OCI-LY7 (cell line): ENCODE measurements at regions not wholly inside any gene's neighbourhood (a gene's known extent, or its start where the extent isn't known, plus 50 kb on each side); places are given as distances from the start of the nearest gene placed in this dataset.

Source experiments
- EZH2phosphoT487 ChIP-seq: fragments of 200-600 bp; sonication (generic); IDR thresholded peaks from 2 replicates; pipeline ENCODE4 v1.6.1; 2018; ENCODE audit warnings: low read depth, borderline replicate concordance, mild to moderate bottlenecking, mixed run types, antibody characterized with exemption, low read length, moderate library complexity, mixed read lengths
- TF ChIP-seq, protein P1 (sequence below): fragments of 200-600 bp; sonication (generic); conservative IDR thresholded peaks from 2 replicates; pipeline ENCODE4 v1.5.1; 2014; ENCODE audit warnings: mild to moderate bottlenecking, antibody characterized with exemption, low read length, moderate library complexity, mixed read lengths

DNA sequence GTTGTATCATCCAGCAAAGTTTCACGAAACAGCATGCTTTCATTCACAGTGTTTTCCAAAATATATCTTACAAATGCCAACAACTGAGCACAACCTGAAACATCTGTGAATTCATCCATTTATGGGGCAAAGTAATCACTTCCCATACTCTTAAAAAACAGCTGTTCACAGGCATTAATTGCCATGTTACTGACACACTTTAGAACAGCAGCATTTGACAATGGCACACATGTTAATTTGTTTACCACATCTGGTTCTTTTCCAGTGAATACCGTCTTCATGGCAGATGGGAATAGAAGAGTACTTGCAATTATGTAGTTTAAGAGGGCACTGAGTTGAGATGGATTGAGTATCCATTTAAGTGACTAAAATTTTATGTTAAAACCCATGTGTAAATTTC is 347.4 kb upstream of the LRP1B start:
- TF ChIP-seq, protein P1, sequence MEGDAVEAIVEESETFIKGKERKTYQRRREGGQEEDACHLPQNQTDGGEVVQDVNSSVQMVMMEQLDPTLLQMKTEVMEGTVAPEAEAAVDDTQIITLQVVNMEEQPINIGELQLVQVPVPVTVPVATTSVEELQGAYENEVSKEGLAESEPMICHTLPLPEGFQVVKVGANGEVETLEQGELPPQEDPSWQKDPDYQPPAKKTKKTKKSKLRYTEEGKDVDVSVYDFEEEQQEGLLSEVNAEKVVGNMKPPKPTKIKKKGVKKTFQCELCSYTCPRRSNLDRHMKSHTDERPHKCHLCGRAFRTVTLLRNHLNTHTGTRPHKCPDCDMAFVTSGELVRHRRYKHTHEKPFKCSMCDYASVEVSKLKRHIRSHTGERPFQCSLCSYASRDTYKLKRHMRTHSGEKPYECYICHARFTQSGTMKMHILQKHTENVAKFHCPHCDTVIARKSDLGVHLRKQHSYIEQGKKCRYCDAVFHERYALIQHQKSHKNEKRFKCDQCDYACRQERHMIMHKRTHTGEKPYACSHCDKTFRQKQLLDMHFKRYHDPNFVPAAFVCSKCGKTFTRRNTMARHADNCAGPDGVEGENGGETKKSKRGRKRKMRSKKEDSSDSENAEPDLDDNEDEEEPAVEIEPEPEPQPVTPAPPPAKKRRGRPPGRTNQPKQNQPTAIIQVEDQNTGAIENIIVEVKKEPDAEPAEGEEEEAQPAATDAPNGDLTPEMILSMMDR: no peak
- TF ChIP-seq EZH2phosphoT487: no peak
